ENCODE measurements at regions not wholly inside any gene's neighbourhood (a gene's known extent, or its start where the extent isn't known, plus 50 kb on each side); places are given as distances from the start of the nearest gene placed in this dataset.

GRCh38 chr17:34874478-34874877 is 86.8 kb downstream of the CCT6B start:
- DNase-seq, result no peak

GRCh38 chr17:34872640-34873039 is 88.6 kb downstream of the CCT6B start:
- DNase-seq, result no peak
- in situ Hi-C loops (cut with HindIII; ENCODE audit: low pct_ligation_motif_present, low pct_unique_long_range_greater_than_20kb, low sequenced_read_pairs), result no loop called here

More at GRCh38 chr17:34874478-34874877, 86.8 kb downstream of the CCT6B start:
- in situ Hi-C loops (cut with HindIII; ENCODE audit: low pct_ligation_motif_present, low pct_unique_long_range_greater_than_20kb, low sequenced_read_pairs), result no loop called here

DNA sequence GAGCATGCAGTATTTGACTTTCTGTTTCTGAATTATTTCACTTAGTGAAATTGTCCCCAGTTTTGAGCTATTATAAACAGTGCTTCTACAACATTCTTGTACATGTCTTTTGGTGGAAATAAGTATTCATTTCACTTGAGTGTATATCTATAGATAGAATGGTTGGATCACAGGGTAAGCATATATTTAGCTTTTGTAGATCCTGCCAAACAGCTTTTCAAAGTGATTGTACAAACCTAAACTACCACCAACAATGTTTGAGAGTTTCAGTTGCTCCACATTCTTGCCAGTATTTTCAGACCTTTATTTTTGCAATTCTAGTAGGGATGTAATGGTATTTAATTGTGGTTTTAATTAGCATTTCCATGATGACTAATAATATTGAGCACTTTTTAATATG is 91.6 kb downstream of the CCT6B start:
- in situ Hi-C loops (cut with HindIII; ENCODE audit: low pct_ligation_motif_present, low pct_unique_long_range_greater_than_20kb, low sequenced_read_pairs), result no loop called here
- no peak for DNase-seq

DNA sequence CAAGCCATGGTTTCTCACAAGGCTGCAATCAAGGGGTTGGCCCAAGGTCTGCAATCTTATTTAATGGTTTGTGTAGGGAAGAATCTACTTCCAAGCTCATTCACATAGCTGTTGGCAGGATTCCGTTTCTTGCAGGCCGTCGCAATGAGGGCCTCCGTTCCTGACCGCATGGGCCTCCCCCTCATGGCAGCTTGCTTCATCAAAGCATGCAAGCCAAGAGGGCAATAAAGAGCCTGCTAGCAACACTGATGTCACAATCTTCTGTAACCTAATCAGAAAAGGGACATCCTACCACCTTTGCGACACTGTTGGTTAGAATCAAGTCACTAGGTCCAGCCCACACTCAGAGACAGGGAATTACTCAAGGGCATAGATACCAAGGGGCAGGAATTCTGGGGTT is 95.5 kb downstream of the CCT6B start:
- in situ Hi-C loops (cut with HindIII; ENCODE audit: low pct_ligation_motif_present, low pct_unique_long_range_greater_than_20kb, low sequenced_read_pairs), result no loop called here
- DNase-seq, result no peak

DNA sequence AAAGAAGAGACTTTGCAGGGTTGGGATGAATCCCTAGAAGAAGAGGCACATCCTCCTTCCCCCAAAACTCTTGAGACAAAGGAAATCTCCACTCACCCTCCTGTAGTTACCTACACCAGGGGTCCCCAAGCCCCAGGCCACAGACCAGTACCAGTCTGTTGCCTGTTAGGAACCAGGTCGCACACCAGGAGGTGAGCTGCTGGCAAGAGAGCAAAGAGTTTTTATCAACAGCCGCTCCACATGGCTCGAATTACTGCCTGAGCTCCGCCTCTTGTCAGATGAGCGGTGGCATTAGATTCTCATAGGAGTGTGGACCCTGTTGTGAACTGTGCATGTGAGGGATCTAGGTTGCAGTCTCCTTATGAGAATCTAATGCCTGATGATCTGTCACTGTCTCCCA is 98.9 kb downstream of the CCT6B start:
- in situ Hi-C loops (cut with HindIII; ENCODE audit: low pct_ligation_motif_present, low pct_unique_long_range_greater_than_20kb, low sequenced_read_pairs), result no loop called here
- no peak for DNase-seq

- DNase-seq, result no peak
- in situ Hi-C loops (cut with HindIII; ENCODE audit: low pct_ligation_motif_present, low pct_unique_long_range_greater_than_20kb, low sequenced_read_pairs), result no loop called here
Observed at GRCh38 chr17:34861864-34862263, 99.4 kb downstream of the CCT6B start.

GRCh38 chr17:34859652-34860051 is 101.6 kb downstream of the CCT6B start:
- in situ Hi-C loops (cut with HindIII; ENCODE audit: low pct_ligation_motif_present, low pct_unique_long_range_greater_than_20kb, low sequenced_read_pairs), result no loop called here
- no peak for DNase-seq

DNA sequence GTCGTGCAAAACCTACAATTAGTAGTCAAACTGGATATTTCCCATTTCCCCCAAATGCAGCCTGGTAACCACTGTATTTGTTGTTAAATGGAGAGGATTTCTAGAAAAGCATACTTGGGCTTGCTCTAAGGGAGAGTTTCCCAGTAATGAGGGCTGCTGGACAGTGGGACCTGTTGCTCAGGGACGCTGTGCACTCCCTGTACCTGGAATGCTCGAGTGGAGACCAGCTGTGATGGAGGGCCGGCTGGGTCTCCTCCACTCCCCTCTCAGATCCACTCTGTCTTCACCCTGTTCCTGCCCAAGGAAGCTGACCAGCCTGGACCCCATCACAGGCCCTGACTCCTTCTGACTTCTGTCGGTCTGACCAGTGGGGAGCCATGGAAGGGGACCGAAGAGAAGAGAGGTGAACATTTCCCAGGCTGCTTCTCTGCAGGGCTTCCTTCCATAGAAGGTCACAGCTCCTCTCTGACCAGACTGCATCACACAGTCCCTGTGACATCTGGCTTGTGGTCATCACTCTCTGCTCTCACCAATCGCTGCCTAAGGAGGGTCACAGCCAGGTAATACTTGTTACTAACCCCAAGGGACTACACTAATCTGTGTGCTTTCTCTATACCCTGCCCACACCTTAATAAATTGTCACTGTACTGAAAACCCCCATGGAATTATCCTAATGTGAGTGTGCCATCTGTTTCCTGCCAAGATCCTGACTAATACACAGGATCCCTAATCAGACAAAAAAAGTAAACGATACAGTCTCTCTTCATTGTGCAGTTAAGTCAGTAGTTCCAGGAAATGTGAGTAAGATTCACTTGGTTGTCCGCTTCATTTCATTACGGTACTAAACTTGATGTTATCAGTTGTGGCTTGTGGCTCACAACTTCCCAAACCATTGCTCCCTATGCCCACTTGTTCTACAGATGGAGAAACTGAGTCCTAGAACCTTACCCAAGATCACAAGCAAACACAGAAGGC is 102.4 kb downstream of the CCT6B start:
- DNase-seq, result no peak
- in situ Hi-C loops (cut with HindIII; ENCODE audit: low pct_ligation_motif_present, low pct_unique_long_range_greater_than_20kb, low sequenced_read_pairs), result no loop called here

- in situ Hi-C loops (cut with HindIII; ENCODE audit: low pct_ligation_motif_present, low pct_unique_long_range_greater_than_20kb, low sequenced_read_pairs), result no loop called here
- DNase-seq, result no peak
Observed at GRCh38 chr17:34853924-34854323, 107.3 kb downstream of the CCT6B start.

- in situ Hi-C loops (cut with HindIII; ENCODE audit: low pct_ligation_motif_present, low pct_unique_long_range_greater_than_20kb, low sequenced_read_pairs), result no loop called here
- DNase-seq, result no peak
Observed at GRCh38 chr17:34852614-34853013, 108.6 kb downstream of the CCT6B start.

- in situ Hi-C loops (cut with HindIII; ENCODE audit: low pct_ligation_motif_present, low pct_unique_long_range_greater_than_20kb, low sequenced_read_pairs), result no loop called here
- no peak for DNase-seq
Observed at GRCh38 chr17:34851961-34852540, 109.2 kb downstream of the CCT6B start.

- DNase-seq, result no peak
- in situ Hi-C loops (cut with HindIII; ENCODE audit: low pct_ligation_motif_present, low pct_unique_long_range_greater_than_20kb, low sequenced_read_pairs), result no loop called here
Observed at GRCh38 chr17:34850964-34851363, 110.3 kb downstream of the CCT6B start.

GRCh38 chr17:34850023-34850422 is 111.2 kb downstream of the CCT6B start:
- DNase-seq, result no peak
- in situ Hi-C loops (cut with HindIII; ENCODE audit: low pct_ligation_motif_present, low pct_unique_long_range_greater_than_20kb, low sequenced_read_pairs), result no loop called here

- DNase-seq, result no peak
- in situ Hi-C loops (cut with HindIII; ENCODE audit: low pct_ligation_motif_present, low pct_unique_long_range_greater_than_20kb, low sequenced_read_pairs), result no loop called here
Observed at GRCh38 chr17:34847938-34848337, 113.3 kb downstream of the CCT6B start.

DNA sequence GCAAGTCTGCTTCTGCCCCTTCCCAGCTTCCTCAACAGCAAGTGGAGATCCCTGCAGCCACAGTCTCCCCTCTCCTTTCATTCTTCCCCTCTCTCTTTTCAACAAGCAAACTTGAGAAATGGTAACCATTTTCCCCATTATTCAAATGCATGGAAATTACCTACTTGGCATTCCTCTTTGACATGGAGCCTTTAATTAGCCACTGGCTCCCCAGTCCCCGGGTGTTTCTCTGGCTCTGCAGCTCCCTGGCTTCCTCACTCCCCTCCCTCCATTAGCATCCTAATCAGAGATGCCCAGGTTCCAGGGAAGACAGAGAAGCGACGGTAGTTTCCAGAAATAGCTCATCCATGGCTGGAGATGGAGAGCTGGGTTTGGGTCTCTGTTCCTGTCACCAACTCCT is 116.0 kb downstream of the CCT6B start:
- in situ Hi-C loops (cut with HindIII; ENCODE audit: low pct_ligation_motif_present, low pct_unique_long_range_greater_than_20kb, low sequenced_read_pairs), result no loop called here
- no peak for DNase-seq

- in situ Hi-C loops (cut with HindIII; ENCODE audit: low pct_ligation_motif_present, low pct_unique_long_range_greater_than_20kb, low sequenced_read_pairs), result no loop called here
Observed at GRCh38 chr17:34843682-34844081, 117.6 kb downstream of the CCT6B start.

GRCh38 chr17:34842235-34842634 is 119.0 kb downstream of the CCT6B start:
- no peak for DNase-seq
- in situ Hi-C loops (cut with HindIII; ENCODE audit: low pct_ligation_motif_present, low pct_unique_long_range_greater_than_20kb, low sequenced_read_pairs), result no loop called here

More at GRCh38 chr17:34843682-34844081, 117.6 kb downstream of the CCT6B start:
- no peak for DNase-seq

DNA sequence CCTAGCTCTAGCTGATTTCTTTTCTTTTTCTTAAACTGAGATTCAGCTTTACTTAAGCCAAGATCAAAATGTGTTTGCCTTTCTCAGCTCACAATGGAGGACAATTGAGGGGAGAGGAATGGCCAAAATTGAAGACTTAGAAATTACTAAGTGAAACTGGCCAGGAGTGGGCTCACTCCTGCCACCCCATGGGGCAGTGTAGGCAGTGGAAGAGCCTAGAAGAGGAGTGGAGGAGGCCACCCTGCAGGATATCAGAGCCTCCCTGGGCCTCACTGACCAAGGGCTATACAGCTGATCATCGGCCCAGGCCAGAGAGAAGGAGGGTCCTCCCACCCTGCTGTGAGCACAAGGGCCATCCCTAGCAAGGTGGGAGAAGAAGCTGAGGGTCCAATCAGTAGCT is 119.8 kb downstream of the CCT6B start:
- in situ Hi-C loops (cut with HindIII; ENCODE audit: low pct_ligation_motif_present, low pct_unique_long_range_greater_than_20kb, low sequenced_read_pairs), result no loop called here
- no peak for DNase-seq

DNA sequence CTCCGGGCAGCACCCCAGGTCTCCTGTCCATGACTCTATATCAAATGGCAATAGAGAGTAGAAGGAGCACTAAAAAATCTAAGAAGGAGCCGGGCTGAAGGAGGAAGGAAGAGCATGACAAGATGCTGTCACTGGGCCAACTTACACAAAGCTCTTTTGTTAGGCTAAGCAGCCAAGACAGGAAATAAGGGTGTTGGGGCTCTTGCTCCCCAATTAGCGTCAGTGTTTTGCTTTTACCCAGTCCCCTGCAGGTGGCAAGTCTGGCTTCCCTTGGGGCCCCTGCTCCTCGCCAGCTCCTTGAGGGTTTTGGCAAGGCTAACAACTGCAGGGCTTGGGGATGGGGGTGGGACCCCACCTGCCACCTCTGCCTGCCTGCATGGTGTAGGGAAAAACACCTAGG is 120.5 kb downstream of the CCT6B start:
- no peak for DNase-seq
- in situ Hi-C loops (cut with HindIII; ENCODE audit: low pct_ligation_motif_present, low pct_unique_long_range_greater_than_20kb, low sequenced_read_pairs), result no loop called here

Data from ACHN (cell line).